ENCODE measurements at regions not wholly inside any gene's neighbourhood (a gene's known extent, or its start where the extent isn't known, plus 50 kb on each side); places are given as distances from the start of the nearest gene placed in this dataset.

GRCh38 chr11:29171360-29171950 is 845.4 kb downstream of the KCNA4 start:
- H3K4me3 ChIP-seq (ENCODE audit: control insufficient read depth, low read depth, low read length): no peak overlapping the region
- no peak for DNase-seq (ENCODE audit: low read depth)
- TF ChIP-seq CTCF (IDR thresholded peaks at IDR 0.05; ENCODE audit: control insufficient read depth, insufficient read depth, low read depth, low read length, missing control alignments): no peak

- H3K4me3 ChIP-seq (ENCODE audit: control insufficient read depth, low read depth, low read length): no peak overlapping the region
- no peak for TF ChIP-seq CTCF (IDR thresholded peaks at IDR 0.05; ENCODE audit: control insufficient read depth, insufficient read depth, low read depth, low read length, missing control alignments)
- DNase-seq (ENCODE audit: low read depth): no peak
Measured at GRCh38 chr11:29166306-29166705, 850.5 kb downstream of the KCNA4 start.

DNA sequence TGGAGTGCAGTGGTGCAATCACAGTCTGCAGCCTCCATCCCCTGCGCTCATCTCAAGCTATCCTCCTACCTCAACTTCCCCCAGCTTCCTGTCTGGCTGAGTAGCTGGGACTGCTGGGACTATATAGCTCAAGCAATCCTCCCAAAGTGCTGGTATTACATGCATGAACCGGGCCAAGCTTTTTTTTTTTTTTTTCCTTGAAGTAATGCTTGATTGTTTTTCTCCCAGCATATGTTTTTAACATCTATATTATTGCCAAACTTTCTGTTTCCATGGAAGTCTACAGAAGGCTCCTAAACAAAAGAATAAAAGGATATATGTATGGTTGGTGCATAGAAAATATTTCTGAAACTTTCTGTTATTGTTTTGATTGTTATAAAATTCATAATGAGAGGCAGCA is 853.6 kb downstream of the KCNA4 start:
- no peak overlapping the region for H3K4me3 ChIP-seq (ENCODE audit: control insufficient read depth, low read depth, low read length)
- no peak for TF ChIP-seq CTCF (IDR thresholded peaks at IDR 0.05; ENCODE audit: control insufficient read depth, insufficient read depth, low read depth, low read length, missing control alignments)
- no peak for DNase-seq (ENCODE audit: low read depth)

DNA sequence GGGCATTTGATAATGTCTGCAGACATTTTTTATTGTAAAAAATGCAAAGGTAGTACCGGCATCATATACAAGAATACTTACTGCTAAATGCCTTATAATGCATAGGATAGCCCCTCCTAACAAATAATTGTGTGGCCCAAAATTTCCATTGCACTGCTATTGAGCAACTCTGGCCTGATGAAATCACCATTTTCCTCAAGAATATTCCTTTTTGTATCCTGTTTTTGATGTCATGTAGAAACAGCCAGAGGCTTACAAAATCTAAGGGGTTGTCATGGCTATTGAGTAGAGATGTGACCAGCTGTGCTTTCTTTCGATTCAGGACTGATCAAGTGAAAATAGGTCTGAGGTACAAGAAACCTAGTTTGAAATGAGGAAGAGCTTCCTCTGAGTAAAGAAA is 854.3 kb downstream of the KCNA4 start:
- H3K4me3 ChIP-seq (ENCODE audit: control insufficient read depth, low read depth, low read length): no peak overlapping the region
- TF ChIP-seq CTCF (IDR thresholded peaks at IDR 0.05; ENCODE audit: control insufficient read depth, insufficient read depth, low read depth, low read length, missing control alignments): no peak
- no peak for DNase-seq (ENCODE audit: low read depth)

DNA sequence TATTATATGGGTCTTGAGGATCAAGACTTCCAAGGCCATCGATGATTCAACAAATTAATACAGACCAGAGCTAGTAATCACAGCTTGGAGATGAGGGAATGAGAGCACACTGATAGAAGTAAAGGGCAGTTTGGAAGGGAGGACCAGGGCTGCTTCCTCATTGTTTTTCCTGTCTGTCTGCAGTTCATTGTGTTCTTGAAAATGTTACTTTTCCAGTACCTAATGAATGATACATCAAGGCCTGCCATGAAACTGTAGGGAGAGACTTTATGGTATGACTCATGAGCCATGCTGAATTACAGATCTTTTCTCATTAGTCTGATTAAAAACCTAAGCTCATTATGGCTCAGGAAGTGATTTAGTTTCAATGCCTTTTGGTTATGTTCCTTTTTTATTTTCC is 855.6 kb downstream of the KCNA4 start:
- H3K4me3 ChIP-seq (ENCODE audit: control insufficient read depth, low read depth, low read length): no peak overlapping the region
- DNase-seq (ENCODE audit: low read depth): no peak
- TF ChIP-seq CTCF (IDR thresholded peaks at IDR 0.05; ENCODE audit: control insufficient read depth, insufficient read depth, low read depth, low read length, missing control alignments): no peak

- peak; percentile 34 for DNase-seq (ENCODE audit: low read depth)
- peak; percentile 80 for TF ChIP-seq CTCF (IDR thresholded peaks at IDR 0.05; ENCODE audit: control insufficient read depth, insufficient read depth, low read depth, low read length, missing control alignments)
- H3K4me3 ChIP-seq (ENCODE audit: control insufficient read depth, low read depth, low read length): no peak overlapping the region
Measured at GRCh38 chr11:29159552-29160465, 857.0 kb downstream of the KCNA4 start.
